ENCODE measurements at regions not wholly inside any gene's neighbourhood (a gene's known extent, or its start where the extent isn't known, plus 50 kb on each side); places are given as distances from the start of the nearest gene placed in this dataset.
"Not testable (repeated sequence)": the region's sequence is repeated elsewhere in the genome, so short reads cannot be mapped to it uniquely, and the experiment has no call there.

DNA sequence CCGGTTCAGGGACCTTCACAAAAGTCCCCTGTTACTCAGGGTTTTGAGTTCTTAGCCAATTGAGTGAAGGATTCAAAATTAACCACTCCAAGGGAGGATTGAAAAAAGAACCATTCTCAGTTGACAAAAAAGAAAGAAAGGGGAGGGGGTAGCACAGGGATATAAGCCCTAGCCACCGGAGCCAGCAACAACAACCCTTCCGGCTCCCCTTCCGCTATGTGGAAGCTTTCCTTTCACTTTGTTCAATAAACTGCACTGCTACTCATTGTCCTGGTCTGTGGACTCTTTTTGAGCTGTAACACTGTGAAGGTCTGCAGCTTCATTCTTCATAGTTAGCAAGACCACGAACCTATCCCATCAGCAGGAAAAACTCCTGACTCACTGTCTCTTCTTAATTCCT, 1488.1 kb upstream of the PRR20A start:
- TF ChIP-seq, protein P1, sequence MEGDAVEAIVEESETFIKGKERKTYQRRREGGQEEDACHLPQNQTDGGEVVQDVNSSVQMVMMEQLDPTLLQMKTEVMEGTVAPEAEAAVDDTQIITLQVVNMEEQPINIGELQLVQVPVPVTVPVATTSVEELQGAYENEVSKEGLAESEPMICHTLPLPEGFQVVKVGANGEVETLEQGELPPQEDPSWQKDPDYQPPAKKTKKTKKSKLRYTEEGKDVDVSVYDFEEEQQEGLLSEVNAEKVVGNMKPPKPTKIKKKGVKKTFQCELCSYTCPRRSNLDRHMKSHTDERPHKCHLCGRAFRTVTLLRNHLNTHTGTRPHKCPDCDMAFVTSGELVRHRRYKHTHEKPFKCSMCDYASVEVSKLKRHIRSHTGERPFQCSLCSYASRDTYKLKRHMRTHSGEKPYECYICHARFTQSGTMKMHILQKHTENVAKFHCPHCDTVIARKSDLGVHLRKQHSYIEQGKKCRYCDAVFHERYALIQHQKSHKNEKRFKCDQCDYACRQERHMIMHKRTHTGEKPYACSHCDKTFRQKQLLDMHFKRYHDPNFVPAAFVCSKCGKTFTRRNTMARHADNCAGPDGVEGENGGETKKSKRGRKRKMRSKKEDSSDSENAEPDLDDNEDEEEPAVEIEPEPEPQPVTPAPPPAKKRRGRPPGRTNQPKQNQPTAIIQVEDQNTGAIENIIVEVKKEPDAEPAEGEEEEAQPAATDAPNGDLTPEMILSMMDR (conservative IDR thresholded peaks at IDR 0.05) = no peak
- H3K36me3 Mint-ChIP-seq (ENCODE audit: low read depth) = no peaks in the 10 kb centered on the region
- H3K27ac Mint-ChIP-seq (ENCODE audit: unreplicated experiment) = no peak overlapping the region
- peaks cover 3% of the 10 kb centered on the region for H3K9me3 Mint-ChIP-seq
- no peak for DNase-seq (ENCODE audit: low read depth, low spot score)
- no peak overlapping the region for H3K4me3 Mint-ChIP-seq
- no peaks in the 10 kb centered on the region for H3K4me1 Mint-ChIP-seq
- H3K27me3 Mint-ChIP-seq (ENCODE audit: low read depth) = peaks cover 3% of the 10 kb centered on the region

DNA sequence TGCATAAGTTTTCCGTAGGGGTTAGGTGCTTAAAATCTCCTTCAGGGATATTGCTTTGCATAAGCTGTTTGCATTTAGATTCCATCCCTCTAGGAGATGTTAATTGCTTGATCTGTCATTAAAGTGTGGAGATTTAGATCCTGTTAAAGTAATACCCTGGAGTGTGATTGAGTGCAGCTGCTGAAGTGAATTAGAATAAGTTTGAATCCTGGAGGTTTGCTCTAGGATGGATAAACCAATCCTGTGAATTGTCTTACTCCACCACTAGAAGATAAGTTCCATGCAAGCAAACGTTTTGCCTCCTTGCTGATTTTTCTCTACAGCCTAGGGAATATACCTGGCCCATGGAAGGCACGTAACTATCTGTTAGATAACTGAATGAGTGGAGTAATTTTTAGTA, 1487.2 kb upstream of the PRR20A start:
- Mint-ChIP-seq H3K27me3 (ENCODE audit: low read depth) (peaks cover 8% of the 10 kb centered on the region), H3K4me3 (no peak overlapping the region), H3K27ac (ENCODE audit: unreplicated experiment) (no peak overlapping the region), H3K4me1 (no peaks in the 10 kb centered on the region), H3K36me3 (ENCODE audit: low read depth) (no peaks in the 10 kb centered on the region), H3K9me3 (peaks cover 3% of the 10 kb centered on the region)
- TF ChIP-seq, protein P1 (conservative IDR thresholded peaks at IDR 0.05) = no peak
- no peak for DNase-seq (ENCODE audit: low read depth, low spot score)

DNA sequence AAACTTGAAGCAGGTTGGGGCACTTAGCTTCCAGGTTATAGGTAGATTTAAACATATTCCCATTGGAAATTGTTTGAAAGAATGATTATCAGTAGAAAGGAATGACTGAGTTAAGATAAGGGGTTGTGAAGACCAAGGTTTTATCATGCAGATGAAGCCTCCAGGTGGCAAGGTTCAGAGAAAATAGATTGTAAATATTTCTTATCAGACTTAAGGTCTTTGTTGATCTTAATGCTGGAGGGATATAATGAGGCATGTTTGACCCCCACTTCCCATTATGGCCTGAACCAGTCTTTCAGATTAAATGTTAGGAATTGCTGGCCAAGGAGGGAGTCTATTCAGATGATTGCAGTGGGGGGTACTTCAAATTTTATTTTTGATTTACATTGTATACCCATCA, 1486.5 kb upstream of the PRR20A start:
- Mint-ChIP-seq H3K27ac (ENCODE audit: unreplicated experiment) (no peak overlapping the region), H3K4me1 (no peaks in the 10 kb centered on the region), H3K9me3 (peaks cover 3% of the 10 kb centered on the region), H3K36me3 (ENCODE audit: low read depth) (no peaks in the 10 kb centered on the region), H3K4me3 (no peak overlapping the region), H3K27me3 (ENCODE audit: low read depth) (peaks cover 12% of the 10 kb centered on the region)
- TF ChIP-seq, protein P1 (conservative IDR thresholded peaks at IDR 0.05) = no peak
- DNase-seq (ENCODE audit: low read depth, low spot score) = no peak

DNA sequence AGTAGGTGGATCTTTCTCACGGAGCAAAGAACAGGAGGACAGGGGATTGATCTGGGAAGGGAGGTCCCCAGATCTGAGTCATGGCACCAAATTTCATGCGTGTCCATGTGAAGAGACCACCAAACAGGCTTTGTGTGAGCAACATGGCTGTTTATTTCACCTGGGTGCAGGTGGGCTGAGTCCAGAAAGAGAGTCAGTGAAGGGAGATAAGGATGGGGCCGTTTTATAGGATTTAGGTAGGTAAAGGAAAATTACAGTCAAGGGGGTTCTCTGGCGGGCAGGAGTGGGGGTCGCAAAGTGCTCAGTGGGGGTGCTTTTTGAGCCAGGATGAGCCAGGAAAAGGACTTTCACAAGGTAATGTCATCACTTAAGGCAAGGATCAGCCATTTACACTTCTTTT, 1480.5 kb upstream of the PRR20A start:
- DNase-seq (ENCODE audit: low read depth, low spot score); H3K9me3 Mint-ChIP-seq; H3K4me3 Mint-ChIP-seq; H3K27ac Mint-ChIP-seq (ENCODE audit: unreplicated experiment); H3K36me3 Mint-ChIP-seq (ENCODE audit: low read depth); H3K4me1 Mint-ChIP-seq: not testable (repeated sequence)
- H3K27me3 Mint-ChIP-seq (ENCODE audit: low read depth) = peaks cover 26% of the 10 kb centered on the region

DNA sequence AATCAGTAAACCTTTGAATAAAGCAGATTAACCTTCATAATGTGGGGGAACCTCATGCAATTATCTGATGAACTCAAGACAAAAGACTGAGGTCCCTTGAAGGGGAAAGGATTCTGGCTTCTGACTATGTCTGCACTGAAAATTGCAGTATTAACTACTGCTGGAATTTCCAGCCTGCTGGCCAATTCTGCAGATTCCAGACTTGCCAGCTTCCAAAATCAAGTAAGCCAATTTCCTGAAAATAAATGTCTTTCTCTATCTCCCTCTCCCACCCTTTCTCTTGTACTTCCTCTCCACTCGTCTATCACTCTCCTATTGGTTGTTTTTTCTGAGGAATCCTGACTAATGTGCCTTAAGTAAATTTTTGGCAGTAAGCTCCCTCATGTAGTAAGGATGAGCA, 1479.9 kb upstream of the PRR20A start:
- no peak for DNase-seq (ENCODE audit: low read depth, low spot score)
- no peak overlapping the region for H3K4me3 Mint-ChIP-seq
- no peaks in the 10 kb centered on the region for H3K4me1 Mint-ChIP-seq
- peaks cover 3% of the 10 kb centered on the region for H3K9me3 Mint-ChIP-seq
- no peak overlapping the region for H3K27ac Mint-ChIP-seq (ENCODE audit: unreplicated experiment)
- H3K27me3 Mint-ChIP-seq (ENCODE audit: low read depth) = peaks cover 26% of the 10 kb centered on the region
- TF ChIP-seq, protein P1 (conservative IDR thresholded peaks at IDR 0.05) = no peak
- no peaks in the 10 kb centered on the region for H3K36me3 Mint-ChIP-seq (ENCODE audit: low read depth)

DNA sequence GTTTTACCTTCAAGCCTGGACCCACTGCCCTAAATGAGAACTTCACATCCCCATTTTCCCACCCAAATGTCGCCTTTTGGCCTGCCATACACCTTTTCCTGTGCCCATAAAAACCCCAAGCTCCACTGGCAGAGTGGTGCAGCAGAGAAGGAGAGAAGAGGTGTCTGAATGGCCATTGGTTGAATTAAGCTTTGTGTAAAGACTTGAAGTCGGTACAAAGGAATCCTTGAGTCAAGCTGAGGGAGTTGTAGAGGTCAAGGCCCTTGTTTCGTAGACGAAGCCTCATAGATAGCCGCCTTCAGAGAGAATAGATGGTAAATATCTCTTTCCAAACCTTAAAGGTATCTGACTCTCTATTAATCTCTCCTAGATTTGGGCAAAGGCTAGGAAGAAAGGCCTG, 1479.2 kb upstream of the PRR20A start:
- Mint-ChIP-seq H3K4me1 (no peaks in the 10 kb centered on the region), H3K27ac (ENCODE audit: unreplicated experiment) (no peak overlapping the region)
- DNase-seq (ENCODE audit: low read depth, low spot score) = no peak

More for the DNA sequence above, 1479.2 kb upstream of the PRR20A start:
- TF ChIP-seq, protein P1 (conservative IDR thresholded peaks at IDR 0.05) = no peak
- Mint-ChIP-seq H3K36me3 (ENCODE audit: low read depth) (no peaks in the 10 kb centered on the region), H3K27me3 (ENCODE audit: low read depth) (peaks cover 26% of the 10 kb centered on the region), H3K4me3 (no peak overlapping the region), H3K9me3 (peaks cover 3% of the 10 kb centered on the region)

All from neural crest cell (in vitro differentiated cells).